Tibial artery (tissue), 4 donors: ENCODE measurements at regions not wholly inside any gene's neighbourhood (a gene's known extent, or its start where the extent isn't known, plus 50 kb on each side); places are given as distances from the start of the nearest gene placed in this dataset.

Experiments
- DNase-seq, 2 donors: peaks; one replicate each; pipeline ENCODE4 v3.0.0-alpha.2; 2019
- H3K27ac ChIP-seq, 2 donors: fragments of 200-600 bp; sonication (generic) in 1 of 2; 1 replicate in 1 of 2; 2 replicates in 1 of 2; pipeline ENCODE4 v1.5.1; 2018 to 2019; ENCODE audit warnings: mild to moderate bottlenecking in 1 of 2
- H3K27me3 ChIP-seq, 2 donors: fragments of 200-600 bp; sonication (generic) in 1 of 2; one replicate each; pipeline versions ENCODE4 v1.5.1 to v1.6.0; 2016 to 2019
- H3K36me3 ChIP-seq, 3 donors: fragments of 200-600 bp; sonication (generic) in 2 of 3; one replicate each; pipeline ENCODE4 v1.5.1; 2016 to 2019; ENCODE audit warnings: mild to moderate bottlenecking in 2 of 3
- H3K4me1 ChIP-seq, 4 donors: fragments of 200-600 bp; sonication (generic) in 2 of 4; 1 replicate in 3 of 4; 2 replicates in 1 of 4; pipeline ENCODE4 v1.5.1; 2016 to 2019
- H3K4me3 ChIP-seq, 2 donors: fragments of 200-600 bp; sonication (generic) in 1 of 2; 1 replicate in 1 of 2; 2 replicates in 1 of 2; pipeline ENCODE4 v1.5.1; 2018 to 2019; ENCODE audit warnings: mild to moderate bottlenecking in 2 of 2
- H3K9me3 ChIP-seq, 3 donors: fragments of 200-600 bp; sonication (generic) in 1 of 3; one replicate each; pipeline ENCODE4 v1.5.1; 2016 to 2019
- intact Hi-C: fragments of 100-400 bp; cut with DNase I; formaldehyde crosslinking; loops from one replicate; pipeline ENCODE4 v1.15.0; 2023; ENCODE audit warnings: low total_unique reads
- TF ChIP-seq, protein P1 (sequence below), 2 experiments: fragments of 200-600 bp in 1 of 2; fragments of 450-650 bp in 1 of 2; IDR thresholded peaks; one replicate each; pipeline ENCODE4 v1.5.1; 2017 to 2019; ENCODE audit warnings: antibody characterized with exemption in 2 of 2, mild to moderate bottlenecking in 1 of 2, moderate library complexity in 1 of 2

DNA sequence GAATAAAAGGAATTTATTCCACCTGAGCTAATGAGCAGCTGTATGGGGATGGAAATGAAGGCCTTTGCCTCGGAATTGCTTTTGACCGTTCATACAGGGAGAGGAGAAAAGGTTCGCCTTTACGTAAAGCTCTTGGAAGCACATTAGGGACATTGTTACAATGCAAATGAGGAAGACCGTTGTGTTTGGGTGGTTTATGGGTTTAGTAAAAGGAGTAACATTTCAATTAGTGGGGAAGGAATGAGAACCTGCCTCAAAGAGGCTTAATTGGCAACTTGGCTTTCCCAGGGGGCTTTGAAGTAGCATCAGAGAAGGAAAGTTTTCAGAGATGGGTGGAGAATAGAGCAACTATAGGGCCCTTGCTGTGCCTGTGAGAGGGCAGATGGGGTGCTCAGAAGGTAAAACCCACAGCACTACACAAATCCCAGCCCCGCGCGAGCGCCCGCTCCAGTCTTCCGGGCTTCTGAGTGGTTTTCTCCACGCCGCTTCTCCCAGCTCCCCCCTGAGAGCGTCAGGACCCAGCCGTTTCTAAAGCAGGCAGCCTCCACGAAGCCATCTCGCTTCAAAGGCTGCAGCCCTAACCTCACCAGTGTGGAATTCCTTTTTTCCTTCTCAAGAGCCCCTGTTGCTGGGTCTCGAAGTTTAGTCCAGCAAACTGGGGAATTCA is 192.0 kb upstream of the HES1 start:
- DNase-seq: no peak
- TF ChIP-seq, protein P1, sequence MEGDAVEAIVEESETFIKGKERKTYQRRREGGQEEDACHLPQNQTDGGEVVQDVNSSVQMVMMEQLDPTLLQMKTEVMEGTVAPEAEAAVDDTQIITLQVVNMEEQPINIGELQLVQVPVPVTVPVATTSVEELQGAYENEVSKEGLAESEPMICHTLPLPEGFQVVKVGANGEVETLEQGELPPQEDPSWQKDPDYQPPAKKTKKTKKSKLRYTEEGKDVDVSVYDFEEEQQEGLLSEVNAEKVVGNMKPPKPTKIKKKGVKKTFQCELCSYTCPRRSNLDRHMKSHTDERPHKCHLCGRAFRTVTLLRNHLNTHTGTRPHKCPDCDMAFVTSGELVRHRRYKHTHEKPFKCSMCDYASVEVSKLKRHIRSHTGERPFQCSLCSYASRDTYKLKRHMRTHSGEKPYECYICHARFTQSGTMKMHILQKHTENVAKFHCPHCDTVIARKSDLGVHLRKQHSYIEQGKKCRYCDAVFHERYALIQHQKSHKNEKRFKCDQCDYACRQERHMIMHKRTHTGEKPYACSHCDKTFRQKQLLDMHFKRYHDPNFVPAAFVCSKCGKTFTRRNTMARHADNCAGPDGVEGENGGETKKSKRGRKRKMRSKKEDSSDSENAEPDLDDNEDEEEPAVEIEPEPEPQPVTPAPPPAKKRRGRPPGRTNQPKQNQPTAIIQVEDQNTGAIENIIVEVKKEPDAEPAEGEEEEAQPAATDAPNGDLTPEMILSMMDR (IDR thresholded peaks at IDR 0.05): no peak
- H3K9me3 ChIP-seq: no peaks in the 10 kb centered on the region
- peaks cover 0 to 5% (median 1%) of the 10 kb centered on the region in 4 donors for H3K4me1 ChIP-seq
- no peak overlapping the region for H3K4me3 ChIP-seq
- intact Hi-C loops: no loop called here
- H3K27me3 ChIP-seq: peaks cover 0 to 22% of the 10 kb centered on the region in 2 donors
- H3K36me3 ChIP-seq: no peaks in the 10 kb centered on the region
- H3K27ac ChIP-seq: no peak overlapping the region

DNA sequence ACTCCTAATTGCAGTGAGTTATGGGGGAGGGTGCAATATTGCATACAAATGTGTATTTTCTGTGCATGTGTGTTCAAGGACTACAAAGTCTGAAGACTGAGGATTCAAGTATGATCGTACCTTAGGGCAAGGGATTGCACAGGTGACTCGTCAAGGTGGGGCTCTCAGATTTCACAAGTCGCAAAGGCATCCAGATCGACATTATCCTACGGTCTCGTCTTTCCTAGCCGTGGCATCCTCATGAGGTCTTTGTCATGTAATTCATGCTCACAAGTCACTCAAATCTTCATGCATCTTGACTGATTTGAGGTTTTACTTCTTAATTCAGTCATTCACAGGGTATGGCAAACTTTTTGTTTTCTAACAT is 191.4 kb upstream of the HES1 start:
- TF ChIP-seq, protein P1 (IDR thresholded peaks at IDR 0.05): no peak
- DNase-seq: no peak
- no peaks in the 10 kb centered on the region for H3K9me3 ChIP-seq
- H3K4me3 ChIP-seq: no peak overlapping the region
- peaks cover 0 to 5% (median 1%) of the 10 kb centered on the region in 4 donors for H3K4me1 ChIP-seq
- peaks cover 0 to 24% of the 10 kb centered on the region in 2 donors for H3K27me3 ChIP-seq
- no peaks in the 10 kb centered on the region for H3K36me3 ChIP-seq
- no peak overlapping the region for H3K27ac ChIP-seq
- intact Hi-C loops: no loop called here

DNA sequence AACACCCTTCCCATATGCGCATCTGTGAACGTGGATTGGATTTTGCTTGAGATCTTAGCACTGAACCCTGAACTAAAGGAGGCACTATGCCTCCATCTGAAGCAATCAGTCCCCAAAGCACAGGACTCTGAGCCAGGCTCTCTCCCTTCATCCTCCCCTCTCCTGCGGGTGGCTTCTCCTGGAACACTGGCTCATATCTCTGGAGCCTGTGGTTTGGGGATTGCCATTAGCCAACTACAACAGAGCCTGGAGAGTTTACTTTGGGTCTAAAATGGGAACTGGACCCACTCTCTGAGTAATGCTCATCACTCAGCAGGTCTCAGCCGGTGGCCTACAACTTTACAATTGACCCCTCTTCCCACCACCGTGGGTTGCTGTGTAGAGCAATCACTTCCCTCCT is 190.8 kb upstream of the HES1 start:
- Histone ChIP-seq H3K27ac (no peak overlapping the region), H3K36me3 (no peaks in the 10 kb centered on the region), H3K4me3 (no peak overlapping the region), H3K27me3 (peaks cover 0 to 25% of the 10 kb centered on the region in 2 donors), H3K9me3 (no peaks in the 10 kb centered on the region), H3K4me1 (peaks cover 0 to 5% (median 1%) of the 10 kb centered on the region in 4 donors)
- peak; percentile 65 to 76 for DNase-seq
- intact Hi-C loops: no loop called here
- TF ChIP-seq, protein P1 (IDR thresholded peaks at IDR 0.05): peak in 1 of 2 experiments; percentile 7

DNA sequence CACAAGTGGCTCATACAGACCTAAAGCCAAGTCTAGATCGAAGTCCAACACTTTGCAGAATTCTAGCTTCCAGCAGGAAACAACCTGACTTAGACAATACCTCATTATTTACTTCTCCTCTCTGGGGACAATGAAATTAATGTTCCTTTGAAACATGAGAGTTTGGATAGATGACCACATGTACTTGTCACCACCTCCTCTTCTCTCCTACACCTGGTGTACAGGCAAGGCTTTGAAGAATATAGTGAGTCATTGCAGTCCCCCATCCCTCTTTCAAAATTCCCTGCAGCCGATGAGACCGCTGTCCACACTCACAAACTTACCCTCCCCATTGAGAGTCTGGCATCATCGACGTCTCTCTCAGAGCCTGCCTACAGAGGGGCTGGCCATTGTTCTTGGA is 189.0 kb upstream of the HES1 start:
- Histone ChIP-seq H3K9me3 (no peaks in the 10 kb centered on the region), H3K36me3 (no peaks in the 10 kb centered on the region), H3K4me1 (peaks cover 0 to 5% (median 0%) of the 10 kb centered on the region in 4 donors), H3K27me3 (peaks cover 0 to 16% of the 10 kb centered on the region in 2 donors), H3K27ac (no peak overlapping the region), H3K4me3 (no peak overlapping the region)
- DNase-seq: no peak
- TF ChIP-seq, protein P1 (IDR thresholded peaks at IDR 0.05): no peak
- intact Hi-C loops: no loop called here

DNA sequence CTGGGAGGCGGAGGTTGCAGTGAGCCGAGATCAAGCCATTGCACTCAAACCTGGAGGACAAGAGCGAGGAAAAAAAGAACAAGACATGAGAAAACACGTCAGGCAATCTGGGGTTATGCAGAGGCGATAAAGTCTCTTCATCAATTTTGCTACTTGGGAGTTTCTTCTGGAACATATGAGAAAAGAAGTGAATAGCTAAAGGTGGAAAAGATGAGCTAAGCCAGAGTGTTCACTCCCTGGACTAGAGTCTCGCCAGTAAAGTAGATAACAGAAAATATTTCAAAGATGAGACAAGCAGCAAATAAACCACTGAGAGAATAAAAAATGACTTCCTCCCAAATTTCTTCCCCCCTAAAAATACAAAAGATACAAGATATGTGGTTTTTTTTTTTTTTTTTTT is 188.4 kb upstream of the HES1 start:
- H3K27me3 ChIP-seq: peaks cover 0 to 14% of the 10 kb centered on the region in 2 donors
- intact Hi-C loops: no loop called here
- no peak overlapping the region for H3K4me3 ChIP-seq
- no peaks in the 10 kb centered on the region for H3K36me3 ChIP-seq
- H3K27ac ChIP-seq: no peak overlapping the region
- no peaks in the 10 kb centered on the region for H3K9me3 ChIP-seq
- peaks cover 0 to 5% (median 0%) of the 10 kb centered on the region in 4 donors for H3K4me1 ChIP-seq
- DNase-seq: no peak
- TF ChIP-seq, protein P1 (IDR thresholded peaks at IDR 0.05): no peak
